Prostate gland (tissue), 2 donors: ENCODE measurements at regions not wholly inside any gene's neighbourhood (a gene's known extent, or its start where the extent isn't known, plus 50 kb on each side); places are given as distances from the start of the nearest gene placed in this dataset.

Source experiments
- CTCF ChIP-seq, 4 experiments: fragments of 200-600 bp in 2 of 4; fragments of 450-650 bp in 2 of 4; sonication (generic) in 2 of 4; IDR thresholded peaks; 1 replicate in 3 of 4; 2 replicates in 1 of 4; pipeline ENCODE4 v1.5.1; 2016 to 2019; ENCODE audit warnings: antibody characterized with exemption in 4 of 4, mild to moderate bottlenecking in 2 of 4, moderate library complexity in 2 of 4
- POLR2A ChIP-seq: fragments of 450-650 bp; IDR thresholded peaks from one replicate; pipeline ENCODE4 v1.6.1; 2016; ENCODE audit warnings: antibody characterized with exemption, mild to moderate bottlenecking
- POLR2AphosphoS5 ChIP-seq: sonication (generic); formaldehyde crosslinking; IDR thresholded peaks from one replicate; pipeline ENCODE4 v1.6.1; 2017; ENCODE audit warnings: antibody characterized with exemption

DNA sequence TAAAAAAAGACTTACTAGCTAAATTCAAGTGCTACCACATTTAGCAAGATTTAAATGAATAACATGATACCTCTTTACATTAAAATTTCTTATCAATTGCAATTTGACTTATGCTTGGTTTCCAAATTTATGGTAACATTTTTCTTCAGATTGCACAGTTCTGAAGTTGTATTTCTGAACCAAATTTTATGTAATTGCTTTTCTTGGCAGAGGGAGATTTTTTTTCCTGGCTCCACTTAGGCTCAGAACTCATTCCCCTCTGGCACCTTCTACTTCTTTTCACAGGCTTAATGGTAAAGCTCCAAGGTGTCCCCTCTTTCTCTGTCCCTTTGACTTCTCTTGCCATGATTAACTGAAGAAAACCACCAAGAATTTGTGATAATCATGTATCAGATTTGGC lies 99.8 kb upstream of the TMTC1 start:
- no peak for TF ChIP-seq POLR2AphosphoS5
- no peak for TF ChIP-seq CTCF (IDR thresholded peaks at IDR 0.05)
- no peak for TF ChIP-seq POLR2A
